GM18858 (cell line): ENCODE measurements at regions not wholly inside any gene's neighbourhood (a gene's known extent, or its start where the extent isn't known, plus 50 kb on each side); places are given as distances from the start of the nearest gene placed in this dataset.
A peak's percentile ranks its signal among the peaks of the same experiment; 100 is the strongest.

Experiments
- ATAC-seq: cut with Tn5 transposase; IDR thresholded peaks from one replicate; pipeline ENCODE4 v1.9.1; 2021; ENCODE audit not compliant: unreplicated experiment

GRCh38 chr4:161237495-161237894 lies 926.3 kb downstream of the FSTL5 start:
- no peak for ATAC-seq

GRCh38 chr4:161225327-161225726 lies 938.5 kb downstream of the FSTL5 start:
- ATAC-seq = no peak

DNA sequence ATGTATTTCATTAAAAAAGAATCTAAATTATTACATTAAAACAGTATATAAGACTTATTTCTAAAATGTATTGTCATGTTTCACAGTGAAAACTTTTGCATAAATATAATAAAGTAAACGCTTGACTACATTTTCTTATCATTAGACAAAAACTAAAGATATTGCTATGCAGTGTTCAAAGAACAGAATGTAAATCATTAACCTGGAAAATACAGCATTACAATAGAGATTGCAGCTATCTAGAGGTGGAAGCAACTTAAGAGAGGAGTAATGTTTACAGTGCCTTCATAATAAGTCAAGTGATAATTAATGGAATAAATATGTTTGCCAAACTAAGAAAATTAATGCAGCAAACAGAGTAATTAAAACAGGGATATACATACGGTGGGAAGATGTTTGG lies 940.9 kb downstream of the FSTL5 start:
- no peak for ATAC-seq

DNA sequence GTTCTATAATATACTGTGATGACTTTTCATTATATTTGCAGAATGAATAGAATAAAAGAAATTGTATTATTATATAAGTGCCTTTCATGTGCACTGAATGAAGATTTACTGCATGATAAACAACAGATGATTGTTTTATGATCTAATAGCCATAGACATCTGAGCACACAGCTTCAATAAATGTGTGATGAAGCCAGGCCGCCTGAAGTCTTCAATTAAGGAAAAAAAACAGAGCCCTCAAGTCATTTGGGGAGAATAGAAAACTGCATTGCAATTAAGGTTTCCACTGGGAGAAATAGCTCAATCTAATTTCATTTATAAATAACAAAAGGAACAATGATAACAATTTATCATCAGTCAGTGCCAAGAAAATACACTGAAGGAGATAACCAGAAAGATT lies 955.2 kb downstream of the FSTL5 start:
- ATAC-seq = no peak

DNA sequence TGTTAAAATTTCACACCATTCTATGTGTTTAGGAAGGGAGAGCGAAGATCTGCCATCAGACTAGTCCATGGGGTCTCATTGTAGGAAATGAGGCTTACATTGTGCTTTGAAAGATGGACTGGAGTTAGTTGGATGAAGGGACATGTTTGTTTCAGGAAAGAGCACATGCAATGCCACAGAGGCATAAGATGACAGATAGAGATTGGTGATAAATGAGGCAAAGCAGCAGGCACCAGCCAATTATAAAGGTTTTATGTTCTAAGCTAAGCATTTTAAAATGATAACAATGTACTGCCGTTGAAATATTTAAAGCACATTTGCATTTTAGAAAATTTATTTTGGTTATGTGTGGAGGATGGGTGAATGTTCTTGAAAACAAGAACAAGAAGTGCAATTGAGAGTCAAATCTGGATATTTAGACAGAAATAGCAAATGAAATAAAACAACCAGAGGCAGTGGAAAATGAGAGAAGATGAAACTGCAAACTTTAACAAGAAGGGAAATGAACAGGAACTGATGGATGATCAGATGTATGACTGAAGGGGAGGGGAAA lies 957.2 kb downstream of the FSTL5 start:
- no peak for ATAC-seq

GRCh38 chr4:161203865-161204264 lies 959.9 kb downstream of the FSTL5 start:
- ATAC-seq = no peak

GRCh38 chr4:161197912-161198311 lies 965.9 kb downstream of the FSTL5 start:
- ATAC-seq = no peak

- no peak for ATAC-seq
Observed at GRCh38 chr4:161197474-161197873, 966.3 kb downstream of the FSTL5 start.

- no peak for ATAC-seq
Observed at GRCh38 chr4:161189286-161190134, 974.3 kb downstream of the FSTL5 start.

DNA sequence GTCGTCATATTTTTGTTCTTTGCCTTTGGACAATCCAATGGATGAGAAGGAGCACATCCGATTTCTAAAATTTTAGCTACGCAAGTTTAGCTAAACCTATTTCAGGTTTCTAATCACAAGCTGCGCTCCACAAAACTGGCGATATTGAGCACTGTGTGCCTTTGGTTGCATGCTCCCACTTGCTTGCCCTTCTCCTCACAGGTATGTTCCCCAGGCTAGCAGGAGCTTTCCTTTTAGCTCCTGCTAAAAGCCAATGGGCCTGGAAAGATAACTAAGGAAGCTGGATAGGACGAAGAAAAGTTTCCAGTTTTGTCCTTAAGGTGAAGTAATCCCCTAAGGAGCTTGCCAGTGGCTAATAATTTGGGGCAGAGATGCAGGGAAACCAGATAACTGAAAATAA lies 975.2 kb downstream of the FSTL5 start:
- no peak for ATAC-seq

GRCh38 chr4:161187569-161187968 lies 976.2 kb downstream of the FSTL5 start:
- no peak for ATAC-seq

GRCh38 chr4:161186750-161187149 lies 977.0 kb downstream of the FSTL5 start:
- no peak for ATAC-seq

DNA sequence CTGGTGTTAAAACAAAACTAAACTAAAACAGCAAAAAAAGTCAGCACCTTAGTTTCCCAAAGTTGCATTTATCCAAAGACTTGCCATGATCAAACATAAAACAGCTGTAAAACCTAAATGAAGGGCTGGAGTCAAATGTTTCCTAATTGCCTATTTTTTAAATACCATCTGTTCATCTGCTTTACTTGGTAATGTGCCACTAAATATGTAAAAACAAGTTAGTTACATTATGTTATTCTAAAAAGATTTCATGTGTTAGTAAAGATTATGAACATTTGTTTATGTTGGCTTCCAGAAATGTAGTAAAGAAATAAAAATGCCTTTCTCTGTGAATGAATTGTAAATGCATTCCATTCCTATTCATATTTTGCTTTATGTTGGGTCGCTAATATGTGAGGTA lies 977.8 kb downstream of the FSTL5 start:
- ATAC-seq = no peak

DNA sequence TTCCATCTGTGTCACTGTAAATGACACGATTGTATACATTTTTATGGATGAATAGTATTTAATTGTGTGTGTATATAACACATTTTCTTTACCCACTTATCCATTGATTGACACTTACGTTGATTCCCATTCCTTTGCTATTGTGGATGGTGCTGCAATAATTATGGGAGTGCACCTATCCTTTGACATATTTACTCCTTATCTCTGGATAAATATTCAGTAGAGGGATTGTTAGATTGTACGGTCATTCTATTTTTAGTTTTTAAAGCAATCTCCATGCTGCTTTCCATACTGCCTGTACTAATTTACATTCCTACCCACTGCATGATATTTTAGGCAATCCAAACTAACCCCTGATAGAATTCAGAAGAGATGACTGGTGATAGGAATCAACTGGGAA lies 980.1 kb downstream of the FSTL5 start:
- no peak for ATAC-seq

- ATAC-seq = no peak
Observed at GRCh38 chr4:161182913-161183312, 980.9 kb downstream of the FSTL5 start.

DNA sequence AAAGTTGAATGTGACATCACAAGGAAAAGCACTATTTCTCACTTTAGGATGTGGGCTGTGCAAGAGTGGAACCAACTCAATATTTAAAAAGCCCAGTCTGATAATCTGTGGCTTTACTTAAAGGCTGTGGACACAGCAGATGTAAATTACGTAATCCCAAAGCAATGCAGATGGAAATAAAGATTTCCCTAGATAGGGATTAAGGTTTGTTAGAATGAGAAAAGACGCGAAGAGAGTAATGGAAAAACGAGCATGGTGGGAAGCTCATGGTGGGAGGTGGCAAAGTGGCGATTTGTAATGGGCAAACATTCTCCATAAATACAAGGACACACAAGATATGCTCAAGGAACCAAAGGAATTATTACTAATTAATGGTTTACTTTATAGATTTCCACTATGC lies 985.5 kb downstream of the FSTL5 start:
- ATAC-seq = no peak

GRCh38 chr4:161172396-161173026 lies 991.3 kb downstream of the FSTL5 start:
- peak; percentile 50 for ATAC-seq

DNA sequence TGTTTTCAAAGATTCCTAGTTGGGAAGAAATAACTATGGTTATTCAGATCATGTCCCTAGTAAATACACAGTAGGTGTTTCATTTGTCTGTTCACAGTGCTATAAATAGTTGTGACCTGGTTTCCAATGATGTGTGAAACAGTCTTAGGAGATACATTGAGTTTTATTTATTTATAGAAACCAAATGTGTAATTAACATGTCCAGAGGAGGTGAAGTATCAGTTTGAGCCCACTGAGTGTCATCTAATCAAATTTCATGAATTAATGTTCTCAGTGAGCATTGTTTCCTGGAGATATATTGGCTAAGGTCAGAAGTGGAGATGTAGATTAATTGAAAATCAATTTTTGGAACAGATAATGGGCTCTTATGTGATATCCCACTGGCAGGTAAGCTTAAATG lies 996.3 kb downstream of the FSTL5 start:
- no peak for ATAC-seq

DNA sequence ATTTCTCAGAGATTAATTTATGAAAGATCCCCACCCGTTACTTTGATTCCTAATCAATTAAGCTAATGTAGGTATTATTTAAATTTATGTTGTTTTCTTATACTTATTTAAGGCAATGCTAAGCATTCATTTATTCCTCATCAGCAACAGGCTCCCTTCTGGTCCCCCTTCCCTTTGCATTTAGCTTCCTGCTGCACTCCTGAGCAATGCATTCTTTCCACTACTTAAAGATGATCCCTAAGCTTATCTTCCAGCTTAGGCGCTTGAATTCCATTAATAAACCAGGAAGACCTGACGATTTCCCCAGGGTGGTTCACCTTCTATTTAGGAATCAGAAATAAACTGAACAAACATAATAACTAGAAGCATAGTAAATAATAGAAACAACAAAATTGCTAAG lies 1003.1 kb downstream of the FSTL5 start:
- ATAC-seq = no peak

DNA sequence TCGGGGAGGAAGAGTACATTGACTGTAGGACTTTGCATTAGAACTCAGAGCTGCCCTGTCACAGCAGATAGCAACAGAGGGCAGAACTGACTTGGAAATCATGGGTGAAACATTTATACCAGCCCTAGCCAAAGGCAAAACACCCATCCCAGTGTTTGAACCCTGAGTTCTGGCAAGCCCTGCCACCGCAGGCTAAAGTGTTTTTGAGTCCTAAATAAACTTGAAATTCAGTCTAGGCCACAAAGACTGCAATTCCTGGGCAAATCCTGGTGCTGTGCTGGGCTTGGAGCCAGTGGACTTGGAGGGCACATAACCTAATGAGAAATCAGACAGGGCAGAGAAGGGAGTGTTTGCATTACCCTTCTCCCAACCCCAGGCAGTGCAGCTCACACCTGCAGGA lies 1015.7 kb downstream of the FSTL5 start:
- ATAC-seq = no peak

DNA sequence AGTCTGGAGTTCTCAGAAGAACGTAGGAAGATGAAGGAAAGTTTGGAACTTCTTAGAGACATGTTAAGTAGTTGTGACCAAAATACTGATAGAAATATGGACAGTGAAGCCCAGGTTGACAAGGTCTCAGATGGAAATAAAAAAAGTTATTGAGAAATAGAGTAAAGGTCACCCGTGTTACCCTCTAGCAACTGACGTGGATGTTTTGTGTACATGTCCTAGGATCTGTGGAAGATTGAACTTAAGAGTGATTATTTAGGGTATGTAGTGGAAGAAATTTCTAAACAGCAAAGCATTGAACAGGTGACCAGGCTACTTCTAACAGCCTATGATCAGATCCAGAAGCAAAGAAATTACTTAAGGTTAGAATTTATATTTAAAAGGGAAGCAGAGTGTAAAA lies 1020.4 kb downstream of the FSTL5 start:
- no peak for ATAC-seq

- ATAC-seq = no peak
Observed at GRCh38 chr4:161134795-161135194, 1029.0 kb downstream of the FSTL5 start.
